Loucy (cell line): ENCODE measurements at regions not wholly inside any gene's neighbourhood (a gene's known extent, or its start where the extent isn't known, plus 50 kb on each side); places are given as distances from the start of the nearest gene placed in this dataset.
"Not testable (repeated sequence)": the region's sequence is repeated elsewhere in the genome, so short reads cannot be mapped to it uniquely, and the experiment has no call there.

Experiments used
- H2AFZ ChIP-seq: fragments of 200-600 bp; sonication (generic); 2 replicates; pipeline ENCODE4 v1.6.0; 2016; ENCODE audit warnings: antibody characterized with exemption, mild to moderate bottlenecking, low read length, moderate library complexity
- H3F3A ChIP-seq: fragments of 200-600 bp; 2 replicates; pipeline ENCODE4 v1.6.0; 2016; ENCODE audit warnings: antibody characterized with exemption, low read depth, mild to moderate bottlenecking
- H3K27me3 ChIP-seq: fragments of 200-600 bp; sonication (generic); 2 replicates; pipeline ENCODE4 v1.6.1; 2014; ENCODE audit warnings: low read length, mild to moderate bottlenecking; ENCODE audit not compliant: insufficient read depth, poor library complexity, severe bottlenecking
- H3K36me3 ChIP-seq: fragments of 200-600 bp; sonication (generic); 2 replicates; pipeline ENCODE4 v1.6.1; 2016; ENCODE audit warnings: low read length; ENCODE audit not compliant: insufficient read depth
- H3K4me1 ChIP-seq: fragments of 200-600 bp; sonication (generic); 2 replicates; pipeline ENCODE4 v1.5.1; 2014; ENCODE audit warnings: low read length, mild to moderate bottlenecking; ENCODE audit not compliant: insufficient read depth, poor library complexity, severe bottlenecking
- H3K4me2 ChIP-seq: fragments of 200-600 bp; sonication (generic); 2 replicates; pipeline ENCODE4 v1.6.0; 2014; ENCODE audit warnings: antibody characterized with exemption, low read length, low read depth, mild to moderate bottlenecking; ENCODE audit not compliant: poor library complexity, severe bottlenecking
- H3K4me3 ChIP-seq: fragments of 200-600 bp; sonication (generic); 2 replicates; pipeline ENCODE4 v1.5.1; 2014; ENCODE audit warnings: low read length, mild to moderate bottlenecking, mixed read lengths; ENCODE audit not compliant: poor library complexity, severe bottlenecking
- H3K79me2 ChIP-seq: fragments of 200-600 bp; sonication (generic); 2 replicates; pipeline ENCODE4 v1.6.1; 2014; ENCODE audit warnings: low read length; ENCODE audit not compliant: insufficient read depth
- H3K9ac ChIP-seq: fragments of 200-600 bp; sonication (generic); 2 replicates; pipeline ENCODE4 v1.6.0; 2014; ENCODE audit warnings: mild to moderate bottlenecking, low read depth, low read length, moderate library complexity; ENCODE audit not compliant: poor library complexity, severe bottlenecking
- H3K9me2 ChIP-seq: fragments of 200-600 bp; sonication (generic); replicated peaks from 2 replicates; pipeline ENCODE4 v1.6.1; 2016; ENCODE audit warnings: low read depth, low read length, mixed read lengths
- H3K9me3 ChIP-seq: fragments of 200-600 bp; sonication (generic); 2 replicates; pipeline ENCODE4 v1.6.1; 2014; ENCODE audit warnings: mild to moderate bottlenecking, antibody characterized with exemption, low read length, low read depth; ENCODE audit not compliant: insufficient read depth
- H4K20me1 ChIP-seq: fragments of 200-600 bp; sonication (generic); 2 replicates; pipeline ENCODE4 v1.6.0; 2014; ENCODE audit warnings: antibody characterized with exemption, low read length, mild to moderate bottlenecking; ENCODE audit not compliant: insufficient read depth, poor library complexity, severe bottlenecking
- CTCF ChIP-seq: fragments of 200-600 bp; sonication (generic); conservative IDR thresholded peaks from 2 replicates; pipeline ENCODE4 v1.5.1; 2014; ENCODE audit warnings: mild to moderate bottlenecking, antibody characterized with exemption, low read length
- EZH2phosphoT487 ChIP-seq: fragments of 200-600 bp; IDR thresholded peaks from 2 replicates; pipeline ENCODE4 v1.6.1; 2018; ENCODE audit warnings: antibody characterized with exemption, mild to moderate bottlenecking, moderate library complexity, borderline replicate concordance

- H3K9ac ChIP-seq = no peak overlapping the region
- no peaks in the 10 kb centered on the region for H3K27me3 ChIP-seq
- H4K20me1 ChIP-seq = no peaks in the 10 kb centered on the region
- no peak overlapping the region for H2AFZ ChIP-seq
- no peaks in the 10 kb centered on the region for H3K79me2 ChIP-seq
- no peak overlapping the region for H3K4me2 ChIP-seq
- H3K4me3 ChIP-seq = no peak overlapping the region
- H3F3A ChIP-seq = no peaks in the 10 kb centered on the region
- no peaks in the 10 kb centered on the region for H3K36me3 ChIP-seq
- no peaks in the 10 kb centered on the region for H3K9me3 ChIP-seq
- no peaks in the 10 kb centered on the region for H3K4me1 ChIP-seq
- no peaks in the 10 kb centered on the region for H3K9me2 ChIP-seq
- TF ChIP-seq EZH2phosphoT487 (no peak), CTCF (no peak)
These were observed 1091.0 kb downstream of the CDH8 start for GRCh38 chr16:60945225-60945624.

DNA sequence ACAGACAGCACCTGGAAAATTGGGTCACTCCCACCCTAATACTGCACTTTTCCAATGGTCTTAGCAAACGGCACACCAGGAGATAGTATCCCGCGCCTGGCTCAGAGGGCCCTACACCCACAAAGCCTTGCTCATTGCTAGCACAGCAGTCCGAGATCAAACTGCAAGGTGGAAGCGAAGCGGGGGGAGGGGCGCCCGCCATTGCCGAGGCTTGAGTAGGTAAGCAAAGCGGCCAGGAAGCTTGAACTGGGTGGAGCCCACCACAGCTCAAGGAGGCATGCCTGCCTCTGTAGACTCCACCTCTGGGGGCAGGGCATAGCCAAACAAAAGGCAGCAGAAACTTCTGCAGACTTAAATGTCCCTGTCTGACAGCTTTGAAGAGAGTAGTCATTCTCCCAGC, 1100.0 kb downstream of the CDH8 start:
- not testable (repeated sequence) for H3K79me2 ChIP-seq, H3K4me1 ChIP-seq, H3K9me2 ChIP-seq, H3K4me2 ChIP-seq, H3K9me3 ChIP-seq, H3K4me3 ChIP-seq, H3K9ac ChIP-seq, H3K27me3 ChIP-seq, H3K36me3 ChIP-seq, H2AFZ ChIP-seq, H4K20me1 ChIP-seq, H3F3A ChIP-seq

- no peaks in the 10 kb centered on the region for H4K20me1 ChIP-seq
- 0 out of 2 replicates have a peak, but pooled peaks cover 2% of the 10 kb centered on the region for H3K9me3 ChIP-seq
- H3K9me2 ChIP-seq = no peaks in the 10 kb centered on the region
- no peak for TF ChIP-seq CTCF
- TF ChIP-seq EZH2phosphoT487 = no peak
- H3K4me3 ChIP-seq = no peak overlapping the region
- H3K9ac ChIP-seq = no peak overlapping the region
- H3K27me3 ChIP-seq = no peaks in the 10 kb centered on the region
- H2AFZ ChIP-seq = no peak overlapping the region
- no peak overlapping the region for H3K4me2 ChIP-seq
- no peaks in the 10 kb centered on the region for H3F3A ChIP-seq
- H3K36me3 ChIP-seq = no peaks in the 10 kb centered on the region
- no peaks in the 10 kb centered on the region for H3K79me2 ChIP-seq
- H3K4me1 ChIP-seq = no peaks in the 10 kb centered on the region
These were observed 1103.6 kb downstream of the CDH8 start for GRCh38 chr16:60932600-60932999.

- Histone ChIP-seq H3K9me3 (0 out of 2 replicates have a peak, but pooled peaks cover 2% of the 10 kb centered on the region), H3K4me1 (no peaks in the 10 kb centered on the region), H3K36me3 (no peaks in the 10 kb centered on the region), H3K27me3 (no peaks in the 10 kb centered on the region), H3K4me3 (no peak overlapping the region), H3K4me2 (no peak overlapping the region), H3K79me2 (no peaks in the 10 kb centered on the region), H4K20me1 (no peaks in the 10 kb centered on the region), H3K9me2 (no peaks in the 10 kb centered on the region), H3K9ac (no peak overlapping the region), H2AFZ (no peak overlapping the region), H3F3A (no peaks in the 10 kb centered on the region)
- TF ChIP-seq EZH2phosphoT487 (no peak), CTCF (no peak)
These were observed 1105.9 kb downstream of the CDH8 start for GRCh38 chr16:60930291-60930690.
